Panc1 (cell line): ENCODE measurements at regions not wholly inside any gene's neighbourhood (a gene's known extent, or its start where the extent isn't known, plus 50 kb on each side); places are given as distances from the start of the nearest gene placed in this dataset.

Source experiments
- TF ChIP-seq, protein P1 (sequence below): fragments of 450-650 bp; IDR thresholded peaks from 2 replicates; pipeline ENCODE4 v1.5.1; 2017; ENCODE audit warnings: mild to moderate bottlenecking
- TF ChIP-seq, protein P2 (sequence below), 2 experiments: IDR thresholded peaks; 2 replicates each; pipeline ENCODE4 v1.6.1; 2011 to 2012; ENCODE audit warnings: low read depth in 2 of 2, control low read depth in 1 of 2, low read length in 1 of 2, mild to moderate bottlenecking in 1 of 2, moderate library complexity in 1 of 2; ENCODE audit not compliant: insufficient read depth in 1 of 2

DNA sequence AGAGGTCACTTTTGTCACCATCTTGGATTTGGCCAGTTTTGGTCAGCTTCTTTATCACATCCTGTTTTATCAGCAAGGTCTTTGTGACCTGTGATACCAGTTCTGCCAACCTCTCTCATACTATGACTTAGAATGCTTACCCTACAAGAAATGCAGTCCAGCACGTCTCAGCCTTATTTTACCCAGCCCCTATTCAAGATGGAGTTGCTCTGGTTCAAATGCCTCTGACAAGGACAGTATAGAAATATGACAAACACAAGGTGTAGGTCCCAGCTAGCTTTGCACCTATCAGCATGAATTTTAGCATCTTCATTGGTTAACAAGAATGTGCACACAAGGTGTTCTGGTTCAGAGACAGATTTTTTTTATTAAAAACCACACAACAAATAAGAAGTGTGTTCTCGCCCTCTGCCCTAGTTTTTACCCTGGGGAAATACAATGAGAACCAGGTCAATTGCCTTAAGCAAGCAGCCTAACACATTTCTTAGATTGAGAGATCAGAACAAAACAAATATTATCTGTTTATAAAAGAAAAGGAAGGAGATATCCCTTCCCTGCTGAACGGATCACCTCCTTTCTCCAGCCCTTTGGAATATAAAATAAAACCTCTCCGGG lies 962.3 kb upstream of the PRKX start:
- TF ChIP-seq, protein P1, sequence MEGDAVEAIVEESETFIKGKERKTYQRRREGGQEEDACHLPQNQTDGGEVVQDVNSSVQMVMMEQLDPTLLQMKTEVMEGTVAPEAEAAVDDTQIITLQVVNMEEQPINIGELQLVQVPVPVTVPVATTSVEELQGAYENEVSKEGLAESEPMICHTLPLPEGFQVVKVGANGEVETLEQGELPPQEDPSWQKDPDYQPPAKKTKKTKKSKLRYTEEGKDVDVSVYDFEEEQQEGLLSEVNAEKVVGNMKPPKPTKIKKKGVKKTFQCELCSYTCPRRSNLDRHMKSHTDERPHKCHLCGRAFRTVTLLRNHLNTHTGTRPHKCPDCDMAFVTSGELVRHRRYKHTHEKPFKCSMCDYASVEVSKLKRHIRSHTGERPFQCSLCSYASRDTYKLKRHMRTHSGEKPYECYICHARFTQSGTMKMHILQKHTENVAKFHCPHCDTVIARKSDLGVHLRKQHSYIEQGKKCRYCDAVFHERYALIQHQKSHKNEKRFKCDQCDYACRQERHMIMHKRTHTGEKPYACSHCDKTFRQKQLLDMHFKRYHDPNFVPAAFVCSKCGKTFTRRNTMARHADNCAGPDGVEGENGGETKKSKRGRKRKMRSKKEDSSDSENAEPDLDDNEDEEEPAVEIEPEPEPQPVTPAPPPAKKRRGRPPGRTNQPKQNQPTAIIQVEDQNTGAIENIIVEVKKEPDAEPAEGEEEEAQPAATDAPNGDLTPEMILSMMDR = no peak
- TF ChIP-seq, protein P2, sequence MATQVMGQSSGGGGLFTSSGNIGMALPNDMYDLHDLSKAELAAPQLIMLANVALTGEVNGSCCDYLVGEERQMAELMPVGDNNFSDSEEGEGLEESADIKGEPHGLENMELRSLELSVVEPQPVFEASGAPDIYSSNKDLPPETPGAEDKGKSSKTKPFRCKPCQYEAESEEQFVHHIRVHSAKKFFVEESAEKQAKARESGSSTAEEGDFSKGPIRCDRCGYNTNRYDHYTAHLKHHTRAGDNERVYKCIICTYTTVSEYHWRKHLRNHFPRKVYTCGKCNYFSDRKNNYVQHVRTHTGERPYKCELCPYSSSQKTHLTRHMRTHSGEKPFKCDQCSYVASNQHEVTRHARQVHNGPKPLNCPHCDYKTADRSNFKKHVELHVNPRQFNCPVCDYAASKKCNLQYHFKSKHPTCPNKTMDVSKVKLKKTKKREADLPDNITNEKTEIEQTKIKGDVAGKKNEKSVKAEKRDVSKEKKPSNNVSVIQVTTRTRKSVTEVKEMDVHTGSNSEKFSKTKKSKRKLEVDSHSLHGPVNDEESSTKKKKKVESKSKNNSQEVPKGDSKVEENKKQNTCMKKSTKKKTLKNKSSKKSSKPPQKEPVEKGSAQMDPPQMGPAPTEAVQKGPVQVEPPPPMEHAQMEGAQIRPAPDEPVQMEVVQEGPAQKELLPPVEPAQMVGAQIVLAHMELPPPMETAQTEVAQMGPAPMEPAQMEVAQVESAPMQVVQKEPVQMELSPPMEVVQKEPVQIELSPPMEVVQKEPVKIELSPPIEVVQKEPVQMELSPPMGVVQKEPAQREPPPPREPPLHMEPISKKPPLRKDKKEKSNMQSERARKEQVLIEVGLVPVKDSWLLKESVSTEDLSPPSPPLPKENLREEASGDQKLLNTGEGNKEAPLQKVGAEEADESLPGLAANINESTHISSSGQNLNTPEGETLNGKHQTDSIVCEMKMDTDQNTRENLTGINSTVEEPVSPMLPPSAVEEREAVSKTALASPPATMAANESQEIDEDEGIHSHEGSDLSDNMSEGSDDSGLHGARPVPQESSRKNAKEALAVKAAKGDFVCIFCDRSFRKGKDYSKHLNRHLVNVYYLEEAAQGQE (IDR thresholded peaks at IDR 0.05; ENCODE audit: insufficient read depth in 1 of 2, low read depth in 2 of 2, low read length in 1 of 2) = no peak
